ENCODE measurements at regions not wholly inside any gene's neighbourhood (a gene's known extent, or its start where the extent isn't known, plus 50 kb on each side); places are given as distances from the start of the nearest gene placed in this dataset.

DNA sequence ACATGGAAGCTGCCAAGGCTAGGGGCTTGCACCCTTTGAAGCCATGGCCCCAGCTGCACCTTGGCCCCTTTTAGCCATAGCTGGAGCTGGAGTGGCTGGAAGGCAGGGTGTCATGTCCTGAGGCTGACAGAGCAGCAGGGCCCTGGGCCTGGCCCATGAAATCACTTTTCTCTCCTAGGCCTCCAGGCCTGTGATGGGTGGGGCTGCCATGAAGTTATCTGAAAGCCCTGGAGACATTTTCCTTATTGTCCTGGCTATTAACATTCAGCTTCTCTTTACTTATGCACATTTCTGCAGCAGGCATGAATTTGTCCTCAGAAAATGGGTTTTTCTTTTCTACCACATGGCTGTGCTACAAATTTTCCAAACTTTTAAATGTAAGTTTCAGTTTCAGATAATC, 106.9 kb upstream of the ELMO1 start:
- TF ChIP-seq, protein P1, sequence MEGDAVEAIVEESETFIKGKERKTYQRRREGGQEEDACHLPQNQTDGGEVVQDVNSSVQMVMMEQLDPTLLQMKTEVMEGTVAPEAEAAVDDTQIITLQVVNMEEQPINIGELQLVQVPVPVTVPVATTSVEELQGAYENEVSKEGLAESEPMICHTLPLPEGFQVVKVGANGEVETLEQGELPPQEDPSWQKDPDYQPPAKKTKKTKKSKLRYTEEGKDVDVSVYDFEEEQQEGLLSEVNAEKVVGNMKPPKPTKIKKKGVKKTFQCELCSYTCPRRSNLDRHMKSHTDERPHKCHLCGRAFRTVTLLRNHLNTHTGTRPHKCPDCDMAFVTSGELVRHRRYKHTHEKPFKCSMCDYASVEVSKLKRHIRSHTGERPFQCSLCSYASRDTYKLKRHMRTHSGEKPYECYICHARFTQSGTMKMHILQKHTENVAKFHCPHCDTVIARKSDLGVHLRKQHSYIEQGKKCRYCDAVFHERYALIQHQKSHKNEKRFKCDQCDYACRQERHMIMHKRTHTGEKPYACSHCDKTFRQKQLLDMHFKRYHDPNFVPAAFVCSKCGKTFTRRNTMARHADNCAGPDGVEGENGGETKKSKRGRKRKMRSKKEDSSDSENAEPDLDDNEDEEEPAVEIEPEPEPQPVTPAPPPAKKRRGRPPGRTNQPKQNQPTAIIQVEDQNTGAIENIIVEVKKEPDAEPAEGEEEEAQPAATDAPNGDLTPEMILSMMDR (IDR thresholded peaks at IDR 0.05) = no peak
- TF ChIP-seq POLR2AphosphoS5 (IDR thresholded peaks at IDR 0.05) (no peak), POLR2A (IDR thresholded peaks at IDR 0.05) (no peak)
